ENCODE measurements at regions not wholly inside any gene's neighbourhood (a gene's known extent, or its start where the extent isn't known, plus 50 kb on each side); places are given as distances from the start of the nearest gene placed in this dataset.
"Not testable (repeated sequence)": the region's sequence is repeated elsewhere in the genome, so short reads cannot be mapped to it uniquely, and the experiment has no call there.

DNA sequence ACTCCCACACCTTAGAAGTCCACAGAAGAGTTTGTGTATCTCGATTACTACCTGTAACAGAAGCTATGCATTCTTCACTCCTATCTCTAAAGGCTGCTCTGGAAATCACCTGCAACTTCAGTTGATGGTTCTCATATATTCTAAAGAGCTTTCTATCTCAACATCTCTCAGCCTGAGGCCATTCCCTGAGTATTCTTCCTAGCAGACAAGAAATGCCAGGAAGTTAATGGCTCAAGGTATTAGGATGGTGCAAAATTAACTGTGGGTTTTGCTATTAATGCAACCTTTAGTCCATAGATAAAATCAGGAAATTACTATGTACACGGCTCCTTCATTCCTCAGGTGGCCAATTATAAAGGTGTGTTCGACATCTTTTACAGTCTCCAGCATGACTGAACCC is 290.1 kb downstream of the ZNF716 start:
- not testable (repeated sequence) for DNase-seq (ENCODE audit: low spot score in 2 of 2); FAIRE-seq

DNA sequence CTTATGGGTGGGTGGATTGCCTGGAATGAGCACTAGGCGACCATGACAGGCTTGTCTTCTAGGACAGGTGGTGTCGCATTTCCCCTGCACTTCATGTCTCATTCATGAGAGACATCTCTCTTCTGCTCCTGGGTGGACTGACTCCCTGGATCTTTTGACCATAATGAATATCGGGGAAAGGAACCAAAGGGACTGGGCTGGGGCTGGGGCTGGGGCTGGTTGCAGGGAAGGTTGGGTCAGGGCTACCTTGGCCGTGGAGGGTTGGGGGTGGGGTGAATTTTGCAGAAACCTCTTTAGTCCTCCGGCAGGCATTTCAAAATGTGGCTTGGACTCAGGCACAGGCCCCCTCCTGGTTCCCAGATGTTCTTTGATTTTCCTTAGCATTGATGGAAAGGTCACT is 319.2 kb downstream of the ZNF716 start:
- DNase-seq (ENCODE audit: low spot score in 2 of 2) (no peak), FAIRE-seq (no peak)

GRCh38 chr7:57769958-57770357 is 320.0 kb downstream of the ZNF716 start:
- FAIRE-seq (no peak), DNase-seq (ENCODE audit: low spot score in 2 of 2) (no peak)

DNA sequence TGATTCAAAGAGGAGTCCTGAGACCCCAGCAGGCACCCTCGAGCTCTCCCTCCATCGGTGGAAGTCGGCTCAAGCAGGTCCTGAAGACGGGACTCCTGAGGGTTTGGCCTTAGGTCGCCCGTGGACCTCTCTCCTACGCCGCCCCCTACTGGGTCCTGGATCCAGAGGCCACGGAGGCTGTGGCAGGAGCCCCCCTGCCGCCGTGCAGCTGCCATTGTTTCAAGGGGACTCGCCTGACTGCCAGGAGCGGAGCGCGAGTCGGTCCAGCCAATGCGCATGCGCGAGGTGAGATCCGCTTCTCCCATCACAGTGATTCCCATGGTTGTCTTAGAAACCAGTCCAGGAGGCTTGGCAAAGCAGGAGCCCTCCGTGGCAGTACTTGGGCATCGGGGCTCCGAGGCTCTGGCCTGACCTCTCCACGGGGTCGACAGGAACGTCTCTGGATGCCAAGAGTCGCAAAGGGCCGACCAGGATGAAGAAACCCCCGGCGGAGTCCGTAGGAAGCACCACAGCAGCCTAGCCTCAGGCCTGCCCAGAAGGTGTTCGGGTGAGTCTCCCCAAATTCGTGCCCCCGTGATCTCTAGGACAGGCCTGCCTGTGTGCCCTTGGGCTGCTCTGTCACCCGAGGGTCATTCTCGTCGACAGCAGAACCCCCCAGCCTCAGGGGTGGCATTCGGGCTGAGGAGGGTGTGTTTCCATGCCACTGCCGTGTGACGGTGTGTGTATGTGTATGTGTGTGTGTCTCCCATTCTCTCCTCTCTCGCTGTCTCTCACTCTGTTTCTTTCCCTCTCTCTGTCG is 322.3 kb downstream of the ZNF716 start:
- DNase-seq (ENCODE audit: low spot score in 2 of 2) (no peak), FAIRE-seq (no peak)

DNA sequence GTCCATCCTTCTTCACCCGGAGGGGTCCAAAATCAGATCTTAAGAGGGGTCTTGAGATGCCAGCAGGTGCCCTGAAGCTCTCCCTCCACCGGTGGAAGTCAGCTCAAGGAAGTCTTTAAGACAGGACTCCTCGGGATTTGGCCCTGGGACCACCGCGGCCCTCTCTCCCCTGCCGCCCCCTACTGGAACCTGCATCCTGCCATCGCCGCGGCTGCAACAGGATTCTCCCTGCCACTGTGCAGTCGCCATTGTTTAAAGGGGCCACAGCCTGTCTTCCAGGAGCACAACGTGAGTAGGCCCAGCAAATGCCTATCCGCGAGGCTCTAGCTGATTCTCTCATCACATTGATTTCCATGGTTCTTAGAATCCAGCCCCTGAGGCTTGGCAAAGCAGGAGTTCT is 324.3 kb downstream of the ZNF716 start:
- DNase-seq (ENCODE audit: low spot score in 2 of 2): no peak
- no peak for FAIRE-seq

DNA sequence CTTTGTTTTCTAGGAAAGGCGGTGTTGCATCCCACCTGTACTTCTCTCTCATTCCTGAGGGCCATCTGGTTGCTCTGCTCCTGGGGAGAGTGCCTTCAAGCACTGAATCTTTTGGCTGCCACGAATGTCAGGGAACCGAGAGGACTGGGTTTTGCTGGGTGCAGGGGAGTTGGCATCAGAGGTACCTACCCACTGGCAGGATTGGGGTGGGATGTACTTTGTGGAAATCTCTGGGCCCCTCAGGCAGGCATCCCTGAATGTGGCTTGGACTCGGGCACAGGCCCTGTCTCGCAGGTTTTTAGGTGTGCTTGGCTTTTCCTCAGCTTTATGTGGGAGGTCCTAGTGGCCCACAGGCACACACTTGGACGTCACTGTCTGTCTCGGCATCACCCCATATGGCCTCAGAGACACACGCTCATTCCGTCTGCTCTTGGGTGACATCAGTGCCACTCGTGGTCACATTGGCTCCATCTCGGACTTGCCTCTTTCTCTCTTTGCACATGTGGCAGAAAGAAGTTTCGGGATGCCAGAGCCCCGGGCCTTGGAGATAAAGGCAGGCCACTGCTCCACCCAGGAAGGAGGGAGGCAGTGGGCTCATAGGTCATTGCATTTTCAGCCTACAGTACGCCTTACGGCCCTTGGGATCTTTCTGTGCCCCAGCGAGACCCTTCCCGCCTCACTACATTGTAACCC is 325.6 kb downstream of the ZNF716 start:
- FAIRE-seq: no peak

DNA sequence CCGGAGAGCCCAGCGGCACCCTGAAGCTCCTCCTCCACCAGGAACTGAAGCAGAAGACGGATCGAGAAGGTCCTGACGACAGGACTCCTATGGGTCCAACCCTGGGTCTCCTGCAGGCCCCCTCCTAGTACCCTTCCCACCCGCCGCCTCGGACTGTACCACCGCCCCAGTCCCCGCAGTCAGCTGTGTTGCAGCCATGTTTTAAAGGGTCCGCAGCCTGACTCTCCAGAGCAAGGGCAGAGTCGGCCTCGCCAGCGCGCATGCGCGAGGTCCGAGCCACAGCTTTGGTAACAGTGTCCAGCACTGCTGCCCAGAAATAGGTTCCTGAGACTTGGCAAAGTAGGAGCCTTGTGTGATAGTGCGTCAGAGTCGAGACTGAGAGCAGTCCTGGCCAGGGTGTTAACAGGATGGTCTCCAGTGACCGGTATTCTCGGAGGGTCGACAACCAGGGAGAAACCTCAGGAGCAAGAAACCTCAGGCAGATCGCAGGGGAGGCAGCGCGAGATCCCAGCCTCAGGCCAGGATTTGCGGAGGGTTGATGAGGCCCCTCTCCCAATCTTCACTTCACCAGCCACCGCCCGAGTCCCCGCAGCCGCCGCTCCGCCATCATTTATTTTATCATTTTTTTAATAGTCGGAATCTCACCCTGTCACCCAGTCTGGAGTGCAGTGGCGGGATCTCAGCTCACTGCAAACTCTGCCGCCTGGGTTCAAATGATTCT is 326.3 kb downstream of the ZNF716 start:
- not testable (repeated sequence) for DNase-seq (ENCODE audit: low spot score in 2 of 2); FAIRE-seq

More for the DNA sequence above, 325.6 kb downstream of the ZNF716 start:
- DNase-seq (ENCODE audit: low spot score in 2 of 2): no peak

DNA sequence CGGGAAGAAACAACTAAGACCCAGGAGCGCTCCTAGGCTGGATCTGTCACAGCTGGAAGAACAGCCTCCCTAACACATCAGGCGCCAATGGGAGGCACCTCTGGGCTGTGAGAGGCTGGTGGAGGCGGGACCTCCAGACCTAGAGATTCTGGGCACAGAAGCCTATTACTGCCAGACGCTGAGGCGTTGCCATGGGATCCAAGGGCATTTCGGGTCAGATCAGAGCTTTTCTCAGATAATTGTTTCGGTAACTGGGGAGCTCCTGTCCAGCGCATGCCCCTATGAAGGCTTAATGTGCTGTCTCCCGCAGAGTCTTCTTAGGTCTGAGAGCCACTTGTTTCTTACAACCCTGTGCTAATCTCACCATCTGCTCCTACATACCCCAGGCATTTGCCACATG is 339.2 kb downstream of the ZNF716 start:
- no peak for FAIRE-seq
- no peak for DNase-seq (ENCODE audit: low spot score in 2 of 2)

- no peak for FAIRE-seq
- DNase-seq (ENCODE audit: low spot score in 2 of 2): no peak
Measured at GRCh38 chr7:57819491-57819981, 369.6 kb downstream of the ZNF716 start.

DNA sequence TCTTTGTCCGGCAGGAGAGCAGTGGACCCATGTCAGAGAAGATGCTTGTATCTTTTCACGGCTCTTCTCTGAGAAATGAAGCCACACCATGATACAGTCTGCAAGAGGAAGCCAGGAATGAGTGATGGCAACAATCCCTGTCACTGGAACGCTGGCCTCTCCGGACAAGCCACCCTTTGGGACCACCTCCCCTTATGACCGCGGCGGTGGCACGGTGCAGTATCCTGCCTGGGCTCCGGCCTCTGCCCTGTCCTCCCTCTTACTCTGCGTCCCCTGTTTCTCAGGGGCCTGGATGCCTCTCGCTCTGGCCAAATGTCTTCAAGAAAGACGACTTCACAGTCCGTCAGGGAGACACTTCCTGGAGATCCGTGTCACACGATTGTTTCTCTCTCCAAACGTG is 370.5 kb downstream of the ZNF716 start:
- DNase-seq (ENCODE audit: low spot score in 2 of 2) (no peak), FAIRE-seq (no peak)

DNA sequence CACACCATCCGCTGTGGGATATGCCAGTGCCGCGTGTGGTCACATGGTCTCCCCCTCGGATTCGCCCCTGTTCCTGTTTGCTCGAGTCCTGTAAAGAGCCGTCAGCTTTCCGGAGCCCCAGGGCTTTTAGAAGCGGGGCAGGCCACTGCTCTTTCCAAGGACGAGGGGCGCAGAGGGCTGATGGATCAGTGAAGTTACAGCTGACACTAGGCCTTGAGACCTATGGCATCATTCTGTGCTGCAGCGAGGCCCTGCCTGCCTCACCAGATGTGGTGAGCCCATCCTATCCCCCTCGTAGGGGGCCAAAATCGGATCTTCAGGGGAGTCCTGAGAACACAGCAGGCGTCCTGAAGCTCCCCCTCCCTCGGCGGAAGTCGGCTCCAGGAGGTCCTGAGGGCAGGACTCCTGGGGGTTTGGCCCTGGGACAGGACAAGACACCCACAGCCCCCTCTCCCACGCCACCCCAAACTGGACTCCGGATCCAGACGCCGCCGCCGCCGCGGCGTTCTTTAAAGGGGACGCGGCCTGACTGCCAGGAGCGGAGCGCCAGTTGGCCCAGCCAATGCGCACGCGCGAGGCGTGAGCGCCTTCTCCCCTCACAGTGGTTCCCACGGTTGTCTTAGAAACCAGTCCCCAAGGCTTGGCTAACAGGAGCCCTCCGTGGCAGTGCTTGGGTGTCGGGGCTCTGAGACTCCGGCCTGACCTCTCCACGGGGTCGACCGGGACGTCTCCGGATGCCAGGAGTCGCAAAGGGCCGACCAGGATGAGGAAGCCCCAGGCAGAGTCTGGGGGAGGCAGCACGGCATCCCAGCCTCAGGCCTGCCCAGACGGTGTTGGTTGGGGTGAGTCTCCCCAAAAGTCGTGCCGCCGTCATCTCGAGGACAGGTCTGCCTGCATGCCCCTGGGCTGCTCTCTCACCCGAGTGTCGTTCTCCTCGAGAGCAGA is 371.7 kb downstream of the ZNF716 start:
- FAIRE-seq: no peak

DNA sequence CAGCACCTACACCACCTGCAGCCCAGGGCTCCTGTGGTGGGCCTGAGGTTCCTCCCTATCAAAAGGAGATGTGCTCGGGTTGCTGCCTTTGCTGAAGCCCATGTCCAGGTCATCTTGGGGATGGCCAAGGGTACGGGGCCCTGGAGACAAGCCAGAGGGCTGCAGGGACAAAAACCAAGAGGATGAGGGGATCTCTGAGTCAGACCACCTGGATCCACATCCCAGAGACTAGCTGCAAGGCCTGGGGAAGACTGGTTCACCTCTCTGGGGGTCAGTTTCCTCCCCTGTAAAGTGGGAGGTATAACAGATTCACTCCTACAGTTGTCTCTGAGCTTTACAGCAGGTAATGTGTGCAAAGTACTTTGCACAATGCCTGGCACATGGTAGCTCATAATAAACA is 376.6 kb downstream of the ZNF716 start:
- FAIRE-seq; DNase-seq (ENCODE audit: low spot score in 2 of 2): not testable (repeated sequence)

More for the DNA sequence above, 371.7 kb downstream of the ZNF716 start:
- DNase-seq (ENCODE audit: low spot score in 2 of 2): peak in 1 of 2 donors; percentile 3

DNA sequence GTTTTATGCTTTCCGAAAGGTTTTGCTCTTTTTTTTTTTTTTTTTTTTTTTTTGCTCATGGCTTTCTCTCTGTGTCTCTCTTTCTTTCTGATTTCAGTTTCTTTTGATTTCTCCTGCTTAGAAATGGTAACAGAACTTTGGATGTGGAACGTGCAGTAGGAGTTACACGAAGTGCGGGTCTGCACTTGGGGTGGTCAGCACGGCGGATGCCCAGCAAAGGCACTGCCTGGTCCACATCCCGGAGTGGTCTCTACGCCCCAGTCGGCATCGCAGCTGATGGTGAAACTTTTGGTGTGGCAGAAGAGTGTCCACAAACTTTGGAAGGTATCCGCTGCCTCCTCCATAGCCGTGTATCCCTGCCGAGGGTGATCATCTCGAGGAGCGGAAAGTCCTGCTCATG is 385.2 kb downstream of the ZNF716 start:
- FAIRE-seq; DNase-seq (ENCODE audit: low spot score in 2 of 2): not testable (repeated sequence)

GRCh38 chr7:57839152-57839551 is 389.2 kb downstream of the ZNF716 start:
- DNase-seq (ENCODE audit: low spot score in 2 of 2); FAIRE-seq: not testable (repeated sequence)

GRCh38 chr7:57867884-57868701 is 418.1 kb downstream of the ZNF716 start:
- FAIRE-seq: no peak
- no peak for DNase-seq (ENCODE audit: low spot score in 2 of 2)

DNA sequence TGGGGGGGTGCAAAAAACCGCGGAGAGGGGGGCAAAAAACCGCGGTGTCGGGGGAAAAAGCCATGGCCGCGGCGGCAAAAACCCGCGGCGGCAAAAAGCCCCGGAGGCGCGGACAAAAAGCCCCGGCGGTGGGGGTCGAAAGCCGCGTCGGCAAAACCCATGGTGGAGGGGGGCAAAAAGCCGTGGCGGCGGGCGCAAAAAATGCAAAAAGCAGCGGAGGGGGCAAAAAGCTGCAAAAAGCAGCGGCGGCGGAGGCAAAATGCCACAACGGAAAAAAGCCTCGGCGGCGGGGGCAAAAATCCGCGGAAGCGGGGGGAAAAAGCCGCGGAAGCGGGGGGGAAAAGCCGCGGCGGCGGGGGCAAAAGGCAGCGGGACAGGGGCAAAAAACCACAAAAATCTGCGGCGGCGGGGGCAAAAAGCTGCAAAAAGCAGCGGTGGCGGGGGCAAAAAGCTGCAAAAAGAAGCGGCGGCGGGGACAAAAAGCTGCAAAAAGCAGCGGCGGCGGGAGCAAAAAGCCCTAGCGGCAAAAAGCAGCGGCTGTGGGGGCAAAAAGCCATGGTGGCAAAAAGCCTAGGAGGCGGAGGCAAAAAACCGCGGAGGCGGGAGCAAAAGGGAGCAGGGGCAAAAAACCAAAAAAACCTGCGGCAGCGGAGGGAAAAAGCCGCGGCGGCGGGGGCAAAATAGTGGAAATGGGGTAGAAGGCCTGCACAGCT is 418.9 kb downstream of the ZNF716 start:
- no peak for FAIRE-seq
- DNase-seq (ENCODE audit: low spot score in 2 of 2): no peak

All from frontal cortex (tissue), 3 donors.